Type B pancreatic cell (in vitro differentiated cells): ENCODE measurements at regions not wholly inside any gene's neighbourhood (a gene's known extent, or its start where the extent isn't known, plus 50 kb on each side); places are given as distances from the start of the nearest gene placed in this dataset.

Experiments
- DNase-seq: peaks from one replicate; pipeline ENCODE4 v3.0.0; 2021; ENCODE audit warnings: mixed read lengths; ENCODE audit not compliant: unreplicated experiment; ENCODE audit errors: extremely low spot score
- H3K27ac Mint-ChIP-seq: 2 replicates; pipeline ENCODE4 v1.8.0; 2021; ENCODE audit warnings: mild to moderate bottlenecking, mixed read lengths
- H3K27me3 Mint-ChIP-seq: 2 replicates; pipeline ENCODE4 v1.8.0; 2021; ENCODE audit warnings: mixed read lengths
- H3K36me3 Mint-ChIP-seq: 2 replicates; pipeline ENCODE4 v1.8.0; 2021; ENCODE audit warnings: mixed read lengths
- H3K4me1 Mint-ChIP-seq: one replicate; pipeline ENCODE4 v1.8.0; 2021; ENCODE audit warnings: mixed read lengths; ENCODE audit not compliant: unreplicated experiment
- H3K4me3 Mint-ChIP-seq: 2 replicates; pipeline ENCODE4 v1.8.0; 2021; ENCODE audit warnings: mild to moderate bottlenecking, mixed read lengths
- H3K9me3 Mint-ChIP-seq: 2 replicates; pipeline ENCODE4 v1.8.0; 2021; ENCODE audit warnings: mixed read lengths
- TF ChIP-seq, protein P1 (sequence below): fragments of 200-600 bp; sonication (generic); conservative IDR thresholded peaks from 2 replicates; pipeline ENCODE4 v1.5.0; 2021; ENCODE audit warnings: antibody characterized with exemption, mild to moderate bottlenecking

DNA sequence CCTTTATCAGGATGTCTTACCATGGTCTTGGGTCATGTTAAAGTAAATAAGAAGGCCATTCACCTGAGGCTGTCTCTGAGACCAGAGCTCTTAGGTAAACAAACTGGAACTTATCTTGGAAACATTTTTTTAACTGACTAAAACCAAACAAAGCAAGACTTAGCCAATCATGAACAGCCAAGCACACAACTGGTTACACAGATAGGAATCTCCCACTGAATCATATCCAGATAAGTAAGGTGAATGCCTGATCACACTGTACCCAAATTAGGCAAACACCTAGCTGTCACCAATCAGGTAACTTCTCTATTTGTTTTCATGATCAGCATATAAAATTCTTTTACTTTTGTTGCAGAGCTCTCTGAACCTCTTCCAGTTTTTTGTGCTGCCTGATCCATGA, 205.4 kb downstream of the CNTN3 start:
- no peaks in the 10 kb centered on the region for H3K36me3 Mint-ChIP-seq
- no peak overlapping the region for H3K4me3 Mint-ChIP-seq
- TF ChIP-seq, protein P1, sequence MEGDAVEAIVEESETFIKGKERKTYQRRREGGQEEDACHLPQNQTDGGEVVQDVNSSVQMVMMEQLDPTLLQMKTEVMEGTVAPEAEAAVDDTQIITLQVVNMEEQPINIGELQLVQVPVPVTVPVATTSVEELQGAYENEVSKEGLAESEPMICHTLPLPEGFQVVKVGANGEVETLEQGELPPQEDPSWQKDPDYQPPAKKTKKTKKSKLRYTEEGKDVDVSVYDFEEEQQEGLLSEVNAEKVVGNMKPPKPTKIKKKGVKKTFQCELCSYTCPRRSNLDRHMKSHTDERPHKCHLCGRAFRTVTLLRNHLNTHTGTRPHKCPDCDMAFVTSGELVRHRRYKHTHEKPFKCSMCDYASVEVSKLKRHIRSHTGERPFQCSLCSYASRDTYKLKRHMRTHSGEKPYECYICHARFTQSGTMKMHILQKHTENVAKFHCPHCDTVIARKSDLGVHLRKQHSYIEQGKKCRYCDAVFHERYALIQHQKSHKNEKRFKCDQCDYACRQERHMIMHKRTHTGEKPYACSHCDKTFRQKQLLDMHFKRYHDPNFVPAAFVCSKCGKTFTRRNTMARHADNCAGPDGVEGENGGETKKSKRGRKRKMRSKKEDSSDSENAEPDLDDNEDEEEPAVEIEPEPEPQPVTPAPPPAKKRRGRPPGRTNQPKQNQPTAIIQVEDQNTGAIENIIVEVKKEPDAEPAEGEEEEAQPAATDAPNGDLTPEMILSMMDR = no peak
- H3K4me1 Mint-ChIP-seq = no peaks in the 10 kb centered on the region
- H3K9me3 Mint-ChIP-seq = peaks cover 3% of the 10 kb centered on the region
- no peaks in the 10 kb centered on the region for H3K27me3 Mint-ChIP-seq
- no peak for DNase-seq
- H3K27ac Mint-ChIP-seq = no peak overlapping the region

DNA sequence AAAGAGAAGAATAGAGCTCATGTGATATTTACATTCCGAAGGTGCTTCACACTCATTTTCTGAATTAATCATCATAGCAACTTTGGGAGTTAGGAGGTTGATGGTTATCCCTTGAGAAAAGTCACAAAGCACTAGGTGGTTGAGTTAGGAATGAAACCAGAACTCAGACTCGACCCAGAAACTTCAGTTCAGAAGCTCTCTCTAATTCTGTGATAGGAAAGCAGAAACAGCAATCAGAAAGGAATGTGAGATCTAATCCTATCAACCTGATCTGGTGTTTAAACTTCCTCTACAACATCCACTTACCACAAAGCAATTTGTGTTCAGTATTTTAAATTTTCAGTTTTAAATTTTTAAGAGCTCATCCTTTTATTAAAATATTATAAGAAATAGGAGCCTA, 211.2 kb downstream of the CNTN3 start:
- TF ChIP-seq, protein P1 = no peak
- H3K27ac Mint-ChIP-seq = no peak overlapping the region
- H3K4me3 Mint-ChIP-seq = no peak overlapping the region
- DNase-seq = no peak
- no peaks in the 10 kb centered on the region for H3K4me1 Mint-ChIP-seq
- no peaks in the 10 kb centered on the region for H3K36me3 Mint-ChIP-seq
- peaks cover 3% of the 10 kb centered on the region for H3K9me3 Mint-ChIP-seq
- no peaks in the 10 kb centered on the region for H3K27me3 Mint-ChIP-seq

DNA sequence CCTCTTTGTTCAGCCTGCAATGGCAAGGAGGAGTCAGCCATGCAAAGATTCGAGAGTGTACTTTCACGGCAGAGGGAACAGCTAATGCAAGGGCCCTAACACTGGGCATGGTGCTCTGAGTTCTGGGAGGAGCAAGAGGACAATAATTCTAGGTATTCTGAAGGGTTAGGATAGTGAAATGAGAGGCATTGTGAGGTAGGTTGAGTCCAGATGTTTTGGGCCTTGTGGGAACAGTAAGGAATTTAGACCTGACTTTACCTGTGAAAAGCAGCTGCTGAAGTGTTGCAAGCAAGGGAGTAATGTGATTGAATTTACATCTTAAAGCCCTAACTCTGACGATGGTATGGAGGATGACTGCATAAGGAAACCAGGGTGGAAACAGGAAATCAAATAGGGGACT, 211.6 kb downstream of the CNTN3 start:
- no peaks in the 10 kb centered on the region for H3K4me1 Mint-ChIP-seq
- TF ChIP-seq, protein P1 = no peak
- H3K36me3 Mint-ChIP-seq = no peaks in the 10 kb centered on the region
- no peaks in the 10 kb centered on the region for H3K27me3 Mint-ChIP-seq
- no peak for DNase-seq
- no peak overlapping the region for H3K27ac Mint-ChIP-seq
- H3K9me3 Mint-ChIP-seq = peaks cover 3% of the 10 kb centered on the region
- no peak overlapping the region for H3K4me3 Mint-ChIP-seq

DNA sequence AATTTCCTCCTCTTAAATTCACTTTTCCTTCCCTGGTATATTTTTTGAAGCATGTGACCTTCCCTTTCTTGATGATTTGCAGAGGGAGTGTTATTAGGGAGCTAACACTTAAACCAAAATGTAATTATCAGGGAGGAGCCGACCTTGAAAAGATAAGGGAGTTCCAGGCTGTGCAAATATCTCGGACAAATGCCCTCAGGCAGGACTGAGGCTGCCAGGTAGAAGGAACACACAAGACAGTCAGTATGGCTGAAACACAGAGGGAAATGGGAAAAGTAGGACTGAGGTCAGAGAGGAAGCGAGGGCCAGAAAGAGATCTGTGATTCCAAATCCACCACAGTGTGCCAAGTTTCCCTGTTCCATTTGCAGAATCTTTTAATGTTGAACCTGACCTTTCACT, 221.0 kb downstream of the CNTN3 start:
- DNase-seq = no peak
- Mint-ChIP-seq H3K4me1 (peaks cover 8% of the 10 kb centered on the region), H3K4me3 (no peak overlapping the region), H3K9me3 (peaks cover 8% of the 10 kb centered on the region), H3K27me3 (no peaks in the 10 kb centered on the region), H3K36me3 (no peaks in the 10 kb centered on the region), H3K27ac (no peak overlapping the region)
- TF ChIP-seq, protein P1 = no peak

DNA sequence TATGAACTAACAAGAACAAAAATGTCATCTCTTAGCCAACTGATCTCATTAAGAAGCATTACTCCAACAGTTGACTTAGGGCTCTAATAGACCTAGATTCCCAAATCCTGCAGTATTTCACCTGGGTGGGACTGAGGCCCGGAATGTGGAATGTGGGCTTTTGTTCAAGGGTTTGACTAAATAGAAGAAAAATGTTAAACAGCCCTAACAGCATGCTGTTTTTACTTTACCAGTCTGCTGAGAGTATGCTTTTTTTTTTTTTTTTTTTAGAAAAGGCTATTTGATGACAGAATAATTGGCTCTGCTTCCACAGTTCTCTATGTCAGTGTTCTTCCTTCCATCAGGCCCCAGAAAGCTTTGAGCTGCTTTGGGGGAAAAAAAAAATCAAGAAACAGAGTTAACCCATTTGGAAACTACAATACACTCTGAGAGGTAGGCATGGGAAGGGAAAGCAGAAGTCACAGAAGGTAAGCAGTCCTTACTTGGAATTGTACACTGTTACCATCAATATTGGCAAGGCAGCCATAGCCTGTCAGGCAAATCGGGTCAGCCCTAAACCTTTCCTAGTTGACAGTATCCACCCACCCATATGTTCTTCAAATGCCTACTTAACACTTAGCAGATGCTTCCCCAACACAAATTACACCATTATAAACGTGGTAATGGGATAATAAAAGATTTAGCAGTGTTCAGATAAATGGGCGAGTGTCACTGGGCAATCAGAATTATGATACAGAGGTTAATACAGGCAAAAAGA, 224.2 kb downstream of the CNTN3 start:
- Mint-ChIP-seq H3K27ac (no peak overlapping the region), H3K4me3 (no peak overlapping the region), H3K36me3 (no peaks in the 10 kb centered on the region), H3K4me1 (peaks cover 8% of the 10 kb centered on the region), H3K27me3 (no peaks in the 10 kb centered on the region), H3K9me3 (no peaks in the 10 kb centered on the region)
- TF ChIP-seq, protein P1 = no peak
- DNase-seq = no peak
